NCI-H2029 treated with DMSO at 0.1 percent for 48 hours (cell line): ENCODE measurements at regions not wholly inside any gene's neighbourhood (a gene's known extent, or its start where the extent isn't known, plus 50 kb on each side); places are given as distances from the start of the nearest gene placed in this dataset.

Experiments used
- DNase-seq: peaks from one replicate; lab custom pipeline; 2025; lab: John Stamatoyannopoulos, UW

DNA sequence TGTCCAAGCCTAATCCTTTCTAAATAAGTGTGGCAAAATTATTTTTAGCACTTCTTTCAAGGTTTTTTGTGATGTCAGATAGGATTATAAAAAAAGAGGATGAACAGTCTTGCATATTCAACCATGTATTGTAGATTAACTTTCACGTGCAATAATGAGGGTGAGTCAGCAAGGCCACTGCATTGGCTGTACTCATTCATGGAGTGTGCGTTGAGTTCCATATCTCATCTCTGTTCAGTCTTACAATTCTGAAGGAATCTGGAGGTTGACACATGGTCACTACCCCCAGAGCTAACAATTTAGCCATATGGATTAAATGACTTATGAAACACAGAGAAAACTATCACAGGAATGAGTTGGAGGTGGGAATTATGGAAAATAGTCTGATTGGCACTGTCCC, 810.5 kb downstream of the SLC4A3 start:
- no peak for DNase-seq

DNA sequence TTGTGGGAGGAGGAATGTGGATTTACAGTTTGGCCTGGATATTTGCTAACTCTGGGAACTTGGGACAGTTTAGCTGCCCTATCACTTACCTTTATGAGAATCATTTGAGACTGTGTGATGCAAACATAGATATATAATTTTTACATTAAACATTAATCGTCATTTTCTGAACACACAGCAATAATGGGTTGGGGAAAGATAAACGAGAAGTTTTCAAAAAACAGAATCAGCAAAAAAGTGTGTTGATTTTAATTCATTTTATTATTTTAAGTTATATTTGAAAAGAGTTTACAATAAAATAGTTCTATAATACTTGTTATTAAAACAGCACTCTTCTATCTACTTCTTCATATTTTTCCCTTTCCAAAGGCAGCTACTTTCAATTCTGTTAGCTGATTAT, 813.3 kb downstream of the SLC4A3 start:
- no peak for DNase-seq

DNA sequence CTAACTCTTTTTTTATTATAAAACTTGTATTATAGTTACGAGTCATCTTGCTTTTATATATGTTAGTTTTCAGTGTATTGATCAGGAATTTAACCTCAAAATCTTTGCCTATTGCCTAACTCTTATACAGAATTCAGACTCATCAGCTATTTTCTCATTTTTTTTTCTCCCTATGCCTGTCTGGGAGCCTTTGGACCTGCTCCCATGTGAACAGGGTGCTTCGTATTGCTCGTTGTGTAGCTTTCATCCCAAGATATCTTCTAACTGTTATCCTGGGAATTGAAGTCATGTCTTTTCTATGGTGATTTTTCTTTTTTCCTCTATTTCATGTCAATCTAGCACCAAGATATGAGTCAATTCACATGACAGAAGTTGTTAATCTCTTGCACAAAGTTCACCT, 814.0 kb downstream of the SLC4A3 start:
- no peak for DNase-seq

DNA sequence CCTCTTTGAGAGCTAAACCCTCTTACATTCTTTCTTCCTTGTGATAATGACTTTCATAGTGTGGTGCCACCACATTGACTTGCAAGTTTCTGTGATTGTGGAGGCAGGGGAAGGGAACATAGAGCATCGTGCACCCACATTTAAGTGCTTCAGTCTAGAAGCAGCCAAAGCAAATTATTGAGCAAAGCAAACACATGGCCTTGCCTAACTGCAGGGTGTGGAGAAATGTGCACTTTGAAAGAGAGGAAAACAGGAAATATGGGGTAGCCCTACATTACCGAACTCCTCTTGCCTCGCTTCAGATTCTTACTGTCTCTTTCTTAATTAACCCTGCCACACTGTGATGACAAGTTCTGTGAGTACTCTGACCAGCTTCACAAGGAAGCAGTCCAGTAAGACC, 814.6 kb downstream of the SLC4A3 start:
- no peak for DNase-seq

DNA sequence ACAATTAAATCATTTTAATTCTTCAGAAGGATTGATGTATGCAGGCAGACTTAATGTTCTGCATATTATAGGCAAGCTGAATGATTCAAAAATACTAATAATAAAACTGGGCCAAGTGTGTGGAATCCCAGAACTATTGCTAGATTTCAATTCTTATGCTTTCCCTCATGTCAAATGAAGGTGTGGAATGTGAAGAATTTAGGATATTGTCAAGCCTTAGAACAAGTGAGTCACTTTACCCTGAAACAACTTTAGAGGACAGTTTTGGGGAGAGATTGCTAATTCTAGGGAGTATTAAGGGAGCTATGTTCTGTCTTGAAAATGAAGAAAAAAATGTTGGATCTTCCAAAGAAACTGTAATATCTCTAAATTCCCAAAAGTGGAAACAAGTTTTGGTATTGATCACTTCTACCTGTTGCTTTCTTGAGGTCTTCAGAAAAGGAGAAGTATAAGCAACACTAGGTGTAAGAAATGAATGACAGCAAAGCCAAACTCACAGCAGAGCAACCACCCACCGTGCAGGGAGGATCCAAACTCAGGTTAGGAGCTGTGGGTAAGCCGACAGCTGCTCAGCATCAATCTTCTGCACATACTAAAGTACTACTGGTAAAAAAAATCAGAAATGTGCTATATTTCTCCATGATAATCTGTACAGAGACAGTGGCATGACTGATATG, 818.1 kb downstream of the SLC4A3 start:
- DNase-seq = no peak

DNA sequence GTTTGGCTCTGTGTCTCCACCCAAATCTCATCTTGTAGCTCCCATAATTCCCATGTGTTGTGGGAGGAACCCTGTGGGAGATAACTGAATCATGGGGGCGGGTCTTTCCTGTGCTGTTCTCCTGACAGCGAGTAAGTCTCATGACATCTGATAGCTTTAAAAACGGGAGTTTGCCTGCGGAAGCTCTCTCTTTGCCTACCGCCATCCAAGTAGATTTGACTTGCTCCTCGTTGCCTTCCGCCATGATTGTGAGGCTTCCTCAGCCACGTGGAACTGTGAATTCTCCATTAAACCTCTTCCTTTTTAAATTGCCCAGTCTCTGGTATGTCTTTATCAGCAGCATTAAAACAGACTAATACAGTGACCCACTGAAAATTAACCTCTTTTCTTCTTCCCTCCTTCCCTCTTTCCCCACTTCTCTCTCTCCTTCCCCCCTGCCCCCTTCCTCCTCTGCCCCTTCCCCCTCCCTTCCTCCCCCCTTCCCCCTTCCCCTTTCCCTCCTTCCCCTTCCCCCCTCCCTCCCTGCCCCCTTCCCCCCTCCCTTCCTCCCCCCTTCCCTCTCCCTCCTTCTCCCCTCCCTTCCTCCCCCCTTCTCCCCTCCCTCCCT, 818.8 kb downstream of the SLC4A3 start:
- no peak for DNase-seq

DNA sequence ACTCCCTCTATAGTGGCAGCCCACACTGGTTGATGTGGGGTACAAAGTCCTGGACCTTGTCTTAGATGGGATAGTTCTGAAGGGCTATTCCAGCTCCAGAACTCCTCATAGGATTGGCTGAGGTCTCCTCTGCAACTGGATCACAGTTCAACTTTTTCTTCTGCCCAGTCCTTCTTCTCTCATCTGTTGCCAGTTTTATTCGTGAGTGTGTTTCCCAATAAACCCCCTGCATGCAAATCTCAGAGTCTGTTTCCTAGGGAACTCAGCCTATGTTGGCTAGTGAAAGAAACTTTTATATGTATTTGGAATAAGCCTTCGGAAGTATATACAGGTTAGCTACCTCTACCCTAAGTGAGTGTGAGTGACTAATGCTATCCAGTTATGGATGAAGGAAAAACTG, 823.4 kb downstream of the SLC4A3 start:
- DNase-seq = no peak

DNA sequence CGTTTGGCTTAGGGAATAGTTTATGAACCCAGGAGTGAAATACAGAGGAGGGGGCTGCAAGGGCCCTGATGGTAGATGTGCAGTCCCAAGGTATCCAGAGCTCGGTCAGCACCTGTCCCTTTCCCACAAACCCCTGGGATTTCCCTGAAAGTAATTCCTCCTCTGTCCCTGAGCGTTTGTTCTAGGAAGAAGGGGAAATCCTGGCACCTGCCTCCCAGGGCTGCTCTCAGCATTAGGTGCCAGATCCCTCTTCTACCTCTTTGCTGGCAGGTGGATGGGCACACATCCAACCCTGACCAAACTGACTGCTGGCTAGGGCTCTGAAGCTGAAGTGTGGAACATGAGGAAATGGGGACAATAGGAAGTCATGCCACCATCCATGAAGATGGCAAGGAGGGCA, 824.0 kb downstream of the SLC4A3 start:
- DNase-seq = peak; percentile 87

DNA sequence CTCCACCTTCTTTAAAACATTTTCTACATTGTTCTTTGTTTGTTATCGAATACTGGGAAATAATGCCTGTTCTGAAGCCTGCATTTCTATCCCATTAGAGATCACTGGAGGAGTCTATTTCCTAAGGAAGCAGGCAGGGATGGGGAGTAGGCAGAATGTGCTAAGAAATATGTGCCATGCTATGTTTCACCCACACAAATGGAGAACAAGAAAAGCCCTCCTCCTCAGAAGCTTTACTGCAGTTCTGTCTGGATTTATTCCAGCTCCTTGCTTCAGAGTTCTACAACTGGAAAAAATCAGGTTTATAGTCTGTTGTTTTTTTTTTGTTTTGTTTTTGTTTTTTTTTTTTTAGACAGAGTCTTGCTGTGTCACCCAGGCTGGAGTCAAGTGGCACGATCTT, 825.1 kb downstream of the SLC4A3 start:
- DNase-seq = no peak

DNA sequence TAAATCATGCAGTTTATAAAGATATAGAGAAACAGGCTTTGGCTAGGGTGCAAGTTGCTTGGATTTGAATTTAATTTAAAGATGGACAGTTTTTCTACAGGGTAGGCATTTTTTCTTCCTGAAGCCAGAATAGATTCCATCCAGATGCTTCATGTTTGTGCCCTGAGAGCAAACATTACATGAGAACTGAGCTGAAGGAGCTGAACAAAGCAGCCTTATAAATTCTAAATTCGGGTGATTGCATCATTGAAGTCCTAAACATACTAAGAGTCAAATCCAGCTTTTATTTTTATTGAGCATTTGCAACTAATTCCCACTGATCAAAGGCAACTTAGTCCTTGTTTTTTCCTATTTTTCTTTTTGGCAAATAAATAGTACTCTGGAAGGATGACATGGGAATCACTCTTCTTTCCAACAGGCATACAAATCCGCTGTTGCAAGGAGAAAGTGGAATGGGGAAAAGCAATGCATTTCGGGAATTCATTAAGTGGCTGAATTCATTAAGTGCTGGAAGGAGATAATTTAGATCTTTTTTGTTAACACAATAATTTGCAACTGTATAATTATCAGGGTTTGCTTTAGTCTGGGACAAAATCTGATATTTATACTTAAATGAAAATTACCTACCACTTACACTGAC, 828.0 kb downstream of the SLC4A3 start:
- DNase-seq = no peak

DNA sequence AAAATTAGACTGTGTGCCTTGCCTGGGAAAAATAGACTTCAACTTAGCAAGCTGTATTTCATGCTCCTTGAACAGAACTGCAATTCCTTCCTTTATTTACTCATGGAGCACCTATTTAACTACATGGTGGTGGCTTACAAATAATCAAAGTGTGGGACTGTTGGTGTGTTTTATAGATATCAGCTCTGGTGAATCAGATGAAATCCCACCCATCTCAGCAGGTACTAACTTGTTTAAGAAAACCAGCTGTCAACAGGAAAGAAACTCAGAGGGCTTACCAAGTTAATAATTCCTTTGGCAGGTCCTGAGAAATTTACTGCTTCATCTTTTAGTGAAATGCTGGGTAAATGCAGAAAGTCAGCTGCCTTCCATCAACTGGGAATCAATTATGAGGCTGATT, 830.6 kb downstream of the SLC4A3 start:
- DNase-seq = no peak

DNA sequence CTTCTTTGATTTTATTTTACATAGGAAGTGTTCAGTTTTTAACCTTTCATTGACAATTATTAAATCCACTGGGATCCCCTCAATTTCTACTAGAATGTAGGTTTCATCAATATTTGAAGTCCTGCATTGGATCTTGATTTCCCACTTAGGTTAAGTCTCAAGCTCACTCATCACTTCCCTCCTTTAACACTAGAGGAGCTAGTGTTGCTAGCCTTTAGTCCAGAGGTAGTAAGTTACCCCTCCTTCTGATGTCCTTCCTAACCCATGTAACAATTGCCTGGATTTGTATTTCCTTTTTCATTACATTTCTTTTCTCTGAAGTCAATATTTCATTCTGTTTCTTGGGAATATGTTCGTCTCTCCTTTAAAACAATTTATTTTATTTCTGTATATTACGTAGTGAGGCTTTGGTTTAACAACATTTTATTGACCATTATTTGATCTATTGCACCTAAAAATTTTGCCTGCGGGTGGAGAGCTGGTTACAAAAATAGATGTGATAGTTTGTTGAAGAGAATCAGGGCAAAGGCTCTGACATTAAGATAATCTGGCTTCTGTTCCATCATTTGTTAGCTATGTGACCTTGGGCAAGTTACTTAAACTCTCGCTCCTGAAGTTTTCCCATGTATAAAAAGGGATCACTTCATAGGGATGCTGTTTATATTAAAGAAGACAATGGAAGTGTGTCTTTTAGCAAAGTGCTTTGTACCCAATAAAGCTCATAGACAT, 833.0 kb downstream of the SLC4A3 start:
- DNase-seq = no peak

DNA sequence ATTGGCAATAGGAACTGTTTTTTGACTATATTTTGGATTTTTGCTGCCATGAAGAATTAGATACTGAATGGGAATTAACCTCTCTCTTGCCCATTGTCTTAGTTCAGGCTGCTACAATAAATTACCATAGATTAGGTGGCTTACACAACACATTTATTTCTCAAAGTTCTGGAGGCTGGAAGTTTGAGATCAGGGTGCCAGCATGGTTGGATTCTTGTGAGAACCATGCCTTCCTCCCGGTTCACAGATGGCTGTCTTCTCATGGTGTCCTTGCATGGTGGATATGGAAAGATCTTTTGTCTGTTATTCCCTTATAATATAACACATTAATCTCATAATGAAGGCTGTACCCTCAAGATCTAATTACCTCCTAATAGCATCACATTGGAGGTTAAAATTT, 836.4 kb downstream of the SLC4A3 start:
- no peak for DNase-seq

DNA sequence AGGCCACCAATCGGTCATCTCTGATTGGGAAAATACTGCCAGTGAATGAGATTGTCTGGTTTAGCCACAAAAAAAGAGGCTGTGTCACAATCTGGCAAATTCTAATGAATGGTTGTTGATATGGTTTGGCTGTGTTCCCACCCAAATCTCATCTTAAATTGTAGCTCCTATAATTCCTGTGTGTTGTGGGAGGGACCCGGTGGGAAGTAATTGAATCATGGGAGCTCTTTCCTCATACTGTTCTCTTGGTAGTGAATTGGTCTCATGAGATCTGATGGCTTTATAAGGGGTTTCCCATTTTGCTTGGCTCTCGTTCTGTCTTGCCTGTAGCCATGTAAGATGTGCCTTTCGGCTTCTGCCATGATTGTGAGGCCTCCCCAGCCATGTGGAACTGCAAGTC, 838.3 kb downstream of the SLC4A3 start:
- DNase-seq = no peak

DNA sequence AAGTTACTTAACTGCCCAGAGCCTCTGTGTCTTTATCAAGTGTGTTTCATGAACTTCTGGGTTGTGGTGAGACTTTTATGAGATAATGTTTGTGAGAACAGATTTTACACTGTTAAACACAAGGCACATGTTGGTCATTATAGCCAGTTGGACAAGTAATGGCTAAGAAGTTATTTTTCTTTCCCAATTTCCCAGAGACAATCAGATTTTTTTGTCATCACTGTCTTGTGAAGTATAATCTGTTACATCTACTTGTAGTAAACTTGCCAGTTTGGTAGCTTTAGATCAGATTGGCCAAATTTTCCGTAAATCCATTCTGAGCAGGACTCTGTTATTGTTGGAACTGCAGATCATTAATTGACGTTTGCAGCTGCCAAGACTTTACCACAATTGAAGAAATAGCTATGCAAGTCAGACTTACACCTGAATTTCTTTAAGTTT, 838.8 kb downstream of the SLC4A3 start:
- no peak for DNase-seq

DNA sequence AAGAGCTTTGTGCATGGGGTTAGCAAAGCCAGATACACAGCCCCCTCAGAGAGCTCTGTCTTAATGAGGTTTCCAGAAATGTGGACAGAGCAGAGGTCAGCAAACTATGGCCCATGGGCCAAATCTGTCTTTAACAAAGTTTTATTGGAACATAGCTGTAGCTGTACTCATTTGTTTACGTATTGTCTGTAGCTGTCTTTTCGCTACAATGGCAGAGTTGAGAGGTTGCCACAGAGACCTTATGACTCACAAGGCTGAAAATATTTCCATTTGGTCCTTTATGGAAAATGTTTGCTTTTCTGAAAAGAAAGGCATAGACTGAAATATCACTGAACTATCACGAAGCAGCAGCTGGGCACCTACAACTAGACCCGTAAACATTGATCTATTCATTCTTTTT, 841.8 kb downstream of the SLC4A3 start:
- DNase-seq = no peak

DNA sequence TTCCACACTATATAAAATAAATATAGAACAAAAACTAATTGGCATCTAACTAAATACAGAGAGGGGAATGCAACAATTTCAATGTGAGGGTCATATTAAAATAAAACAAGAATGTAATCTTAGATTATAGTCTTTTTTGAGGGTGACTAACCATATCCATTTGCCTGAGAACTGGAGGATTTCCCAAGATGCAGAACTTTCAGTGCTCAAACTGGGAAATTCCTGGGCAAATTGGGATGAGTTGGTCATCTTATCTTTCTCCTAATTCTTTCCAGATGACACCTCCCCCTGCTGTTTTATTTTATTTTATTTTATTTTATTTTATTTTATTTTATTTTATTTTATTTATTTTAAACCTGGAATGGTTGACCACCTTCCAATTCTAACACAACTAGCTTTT, 846.2 kb downstream of the SLC4A3 start:
- DNase-seq = no peak

DNA sequence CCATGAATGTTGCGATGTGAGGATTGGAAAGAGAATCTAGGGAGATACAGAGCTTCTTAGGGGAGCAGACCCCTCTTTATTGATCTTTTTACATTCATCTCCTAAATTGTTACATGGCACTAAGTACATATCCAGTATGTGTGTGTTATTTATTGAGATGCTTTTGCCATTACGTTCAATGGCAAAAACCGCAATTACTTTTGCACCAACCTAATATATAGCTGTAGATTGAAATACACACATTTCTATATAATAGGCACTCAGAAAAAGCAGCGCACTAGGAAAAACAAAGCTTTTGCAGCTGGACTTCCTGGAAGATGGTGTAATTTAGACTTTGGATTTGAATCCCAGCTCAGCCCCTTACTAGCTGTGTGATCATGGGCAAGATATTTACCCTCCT, 849.4 kb downstream of the SLC4A3 start:
- no peak for DNase-seq

DNA sequence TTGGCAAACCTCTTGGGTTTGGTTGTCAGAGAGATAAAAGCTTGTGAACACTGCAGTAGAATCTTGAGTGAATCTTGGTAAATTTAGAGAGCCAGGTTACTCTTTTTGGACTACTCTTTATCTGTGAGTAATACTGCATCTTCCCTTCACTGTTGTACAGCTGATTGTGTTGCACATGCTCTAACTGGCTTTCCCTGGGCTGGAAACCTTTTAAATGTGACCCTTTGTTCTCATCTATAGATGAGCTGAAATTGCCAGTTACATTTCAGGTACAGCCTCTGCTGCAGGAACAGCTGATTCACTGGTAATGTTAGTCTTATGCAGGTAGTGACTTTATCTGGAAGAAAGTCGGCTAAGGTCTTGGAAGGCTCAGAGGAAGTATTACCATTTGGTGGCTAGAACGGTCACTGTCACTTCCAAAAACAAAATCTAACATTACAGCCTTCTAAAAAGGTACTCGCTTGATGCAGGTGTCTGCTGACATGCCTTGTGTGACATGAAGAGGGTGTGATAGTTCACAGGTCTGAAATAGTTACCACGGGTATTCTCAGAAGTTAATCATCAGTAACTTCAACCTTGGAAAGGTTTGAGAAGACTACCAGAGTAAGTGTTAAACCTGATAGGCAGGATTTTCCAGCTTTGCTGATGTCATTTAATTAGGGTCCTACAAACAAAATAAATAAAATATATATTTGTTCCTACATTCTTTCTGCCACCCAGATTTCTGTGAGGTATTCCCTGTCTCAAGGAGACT, 851.1 kb downstream of the SLC4A3 start:
- no peak for DNase-seq

DNA sequence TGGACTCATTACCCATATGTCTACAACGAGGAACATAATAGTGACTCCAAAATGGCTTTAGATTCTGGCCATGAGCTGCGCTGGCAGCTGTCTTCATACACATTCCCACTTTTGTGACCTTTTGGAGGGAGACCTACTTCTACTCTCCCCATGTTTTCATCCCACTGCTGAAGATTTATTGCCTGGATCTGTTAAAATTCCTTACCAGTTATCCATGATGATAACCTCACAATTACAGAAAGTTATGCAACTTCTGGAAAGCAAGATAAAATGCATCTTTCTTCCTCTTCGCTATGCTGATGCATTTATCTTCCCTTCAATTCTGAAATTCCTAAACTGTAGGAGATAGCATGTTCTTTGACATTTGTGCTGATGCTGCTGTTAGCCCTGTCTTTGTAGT, 855.3 kb downstream of the SLC4A3 start:
- DNase-seq = no peak

DNA sequence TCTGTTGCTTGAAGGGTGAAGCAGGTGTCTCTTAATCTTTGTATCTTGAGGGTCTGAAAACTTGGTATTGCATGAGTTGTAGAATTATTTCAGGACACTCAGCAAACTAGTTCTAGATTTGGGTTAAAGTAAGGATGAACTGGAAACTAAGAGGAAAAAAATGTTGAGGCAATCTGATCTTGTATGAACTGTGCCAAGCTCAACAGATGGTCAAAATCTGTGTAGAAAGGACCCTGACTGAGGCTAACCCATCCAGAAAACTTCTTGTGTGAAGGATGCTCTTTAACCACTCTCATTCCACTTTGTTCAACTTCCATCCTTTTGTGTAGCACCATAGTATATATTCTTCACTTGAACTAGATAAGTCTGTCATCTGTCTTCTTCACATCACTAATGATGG, 861.7 kb downstream of the SLC4A3 start:
- no peak for DNase-seq

DNA sequence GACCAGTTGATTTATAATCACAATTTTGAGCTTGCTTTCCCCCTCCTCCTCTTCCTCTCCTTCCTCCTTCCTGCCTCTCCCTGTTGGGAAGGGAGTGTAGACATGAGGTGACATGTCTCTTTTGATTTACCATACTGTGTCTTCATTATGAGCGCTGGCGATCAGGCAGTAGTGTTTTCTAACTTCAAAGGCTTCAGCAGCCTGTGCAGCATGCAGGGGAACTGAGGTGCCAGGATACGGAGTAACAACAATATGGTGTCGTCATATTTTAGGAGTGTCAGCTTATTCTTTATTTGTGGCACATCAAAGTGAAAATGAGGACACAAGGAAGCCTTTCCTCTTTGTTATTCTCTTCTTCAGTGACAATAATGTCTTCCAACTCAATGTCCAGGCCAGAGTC, 864.2 kb downstream of the SLC4A3 start:
- DNase-seq = no peak
